GM23338 (cell line): ENCODE measurements at regions not wholly inside any gene's neighbourhood (a gene's known extent, or its start where the extent isn't known, plus 50 kb on each side); places are given as distances from the start of the nearest gene placed in this dataset.

Experiments used
- ATAC-seq: fragments of 200-7000 bp; cut with Tn5 transposase; 3 replicates; pipeline ENCODE4 v1.9.1; 2020
- DNase-seq: peaks from one replicate; pipeline ENCODE4 v3.0.0-alpha.2; 2015; ENCODE audit warnings: low spot score
- H2AFZ ChIP-seq: fragments of 200-600 bp; sonication (generic); 2 replicates; pipeline ENCODE4 v1.8.0; 2016; ENCODE audit warnings: antibody characterized with exemption, mild to moderate bottlenecking, moderate library complexity
- H3F3A ChIP-seq: fragments of 200-600 bp; sonication (generic); replicated peaks from 2 replicates; pipeline ENCODE4 v1.8.0; 2017; ENCODE audit warnings: antibody characterized with exemption, mixed run types, low read depth
- H3K27ac ChIP-seq: fragments of 200-600 bp; sonication (generic); 2 replicates; pipeline ENCODE4 v1.6.1; 2016; ENCODE audit warnings: low read depth
- H3K27me3 ChIP-seq: fragments of 200-600 bp; sonication (generic); 2 replicates; pipeline ENCODE4 v1.8.0; 2016; ENCODE audit warnings: mild to moderate bottlenecking, mixed run types, moderate library complexity; ENCODE audit not compliant: insufficient read depth
- H3K36me3 ChIP-seq: fragments of 200-600 bp; sonication (generic); 2 replicates; pipeline ENCODE4 v1.8.0; 2016; ENCODE audit warnings: mild to moderate bottlenecking; ENCODE audit not compliant: insufficient read depth
- H3K4me1 ChIP-seq: fragments of 200-600 bp; sonication (generic); 2 replicates; pipeline ENCODE4 v1.8.0; 2016; ENCODE audit warnings: mild to moderate bottlenecking, moderate library complexity; ENCODE audit not compliant: insufficient read depth
- H3K4me2 ChIP-seq: fragments of 200-600 bp; sonication (generic); 2 replicates; pipeline ENCODE4 v1.7.1; 2017; ENCODE audit warnings: mixed run types
- H3K4me3 ChIP-seq: fragments of 200-600 bp; sonication (generic); 2 replicates; pipeline ENCODE4 v1.6.1; 2016; ENCODE audit warnings: mixed run types
- H3K79me2 ChIP-seq: fragments of 200-600 bp; sonication (generic); replicated peaks from 2 replicates; pipeline ENCODE4 v1.8.0; 2017; ENCODE audit warnings: mild to moderate bottlenecking; ENCODE audit not compliant: insufficient read depth
- H3K9me2 ChIP-seq: fragments of 200-600 bp; sonication (generic); 2 replicates; pipeline ENCODE4 v1.8.0; 2017; ENCODE audit not compliant: insufficient read depth
- H4K20me1 ChIP-seq: fragments of 200-600 bp; sonication (generic); replicated peaks from 2 replicates; pipeline ENCODE4 v1.8.0; 2017; ENCODE audit warnings: mild to moderate bottlenecking; ENCODE audit not compliant: insufficient read depth
- H3K27ac Mint-ChIP-seq: 2 replicates; pipeline ENCODE4 v1.8.0; 2020; ENCODE audit warnings: inconsistent platforms, mild to moderate bottlenecking, moderate library complexity, mixed read lengths
- H3K27me3 Mint-ChIP-seq: 3 replicates; pipeline ENCODE4 v1.8.0; 2022; ENCODE audit warnings: low read depth, mild to moderate bottlenecking, moderate library complexity, mixed read lengths, inconsistent platforms; ENCODE audit not compliant: insufficient read depth, poor library complexity
- H3K36me3 Mint-ChIP-seq: 3 replicates; pipeline ENCODE4 v1.8.0; 2021; ENCODE audit warnings: low read depth, mild to moderate bottlenecking, inconsistent platforms, moderate library complexity, mixed read lengths
- H3K4me1 Mint-ChIP-seq: 3 replicates; pipeline ENCODE4 v1.8.0; 2020; ENCODE audit warnings: mild to moderate bottlenecking, inconsistent platforms, mixed read lengths
- H3K4me3 Mint-ChIP-seq: 3 replicates; pipeline ENCODE4 v1.8.0; 2021; ENCODE audit warnings: moderate library complexity, mild to moderate bottlenecking, inconsistent platforms, mixed read lengths
- H3K9me3 Mint-ChIP-seq: 3 replicates; pipeline ENCODE4 v1.8.0; 2020; ENCODE audit warnings: moderate library complexity, mild to moderate bottlenecking, inconsistent platforms, mixed read lengths
- CREB1 ChIP-seq: fragments of 250-450 bp; sonication (Bioruptor Pico); IDR thresholded peaks from 2 replicates; pipeline ENCODE4 v1.5.0; 2020; ENCODE audit warnings: low read depth, mild to moderate bottlenecking, moderate library complexity
- NANOG ChIP-seq: IDR thresholded peaks from 2 replicates; pipeline ENCODE4 v1.6.1; 2016; ENCODE audit warnings: antibody characterized with exemption, borderline replicate concordance
- POLR2AphosphoS5 ChIP-seq: IDR thresholded peaks from 2 replicates; pipeline ENCODE4 v1.6.1; 2016; ENCODE audit warnings: antibody characterized with exemption, low read depth
- ZNF114 ChIP-seq: fragments of 250-450 bp; sonication (Bioruptor Pico); IDR thresholded peaks from 2 replicates; pipeline ENCODE4 v1.5.0; 2020; ENCODE audit warnings: mild to moderate bottlenecking, moderate library complexity
- ZNF331 ChIP-seq: fragments of 250-450 bp; sonication (Bioruptor Pico); IDR thresholded peaks from 2 replicates; pipeline ENCODE4 v1.5.0; 2020; ENCODE audit warnings: low read depth, mild to moderate bottlenecking, moderate library complexity
- TF ChIP-seq, protein P1 (sequence below): IDR thresholded peaks from one replicate; pipeline ENCODE4 v1.6.1; 2018; ENCODE audit warnings: antibody characterized with exemption; ENCODE audit not compliant: unreplicated experiment
- TF ChIP-seq, protein P2 (sequence below): IDR thresholded peaks from 2 replicates; pipeline ENCODE4 v1.6.1; 2016; ENCODE audit warnings: antibody characterized with exemption
- TF ChIP-seq, protein P3 (sequence below), 2 experiments: fragments of 200-600 bp in 1 of 2; sonication (generic) in 1 of 2; conservative IDR thresholded peaks; 2 replicates each; pipeline versions ENCODE4 v1.5.1 to v1.6.1; 2016 to 2017; ENCODE audit warnings: antibody characterized with exemption in 2 of 2, low read depth in 2 of 2, mild to moderate bottlenecking in 2 of 2, moderate library complexity in 1 of 2
- TF ChIP-seq, protein P4 (sequence below): fragments of 250-450 bp; sonication (Bioruptor Pico); IDR thresholded peaks from 2 replicates; pipeline ENCODE4 v1.5.0; 2020; ENCODE audit warnings: mild to moderate bottlenecking, moderate library complexity

DNA sequence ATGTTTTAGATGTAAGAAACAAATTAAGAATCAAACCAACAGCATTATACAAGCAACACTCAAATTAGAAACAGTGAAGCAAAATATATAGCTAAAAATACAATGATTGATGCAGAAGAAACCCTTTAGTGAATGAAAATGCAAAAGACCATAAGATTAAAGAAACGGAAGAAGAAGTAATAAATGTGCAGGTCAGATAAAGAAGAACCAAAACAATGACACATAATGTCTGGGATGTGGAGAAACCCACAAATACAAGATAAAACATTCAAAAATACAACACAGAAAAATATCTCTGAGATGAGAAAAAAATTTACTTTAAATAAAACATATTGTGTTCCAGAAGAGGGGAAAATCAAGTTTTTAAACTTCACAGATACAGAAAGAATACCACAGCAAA is 73.4 kb upstream of the AVPR1A start (continued):
- TF ChIP-seq NANOG, result no peak
- TF ChIP-seq, protein P1, sequence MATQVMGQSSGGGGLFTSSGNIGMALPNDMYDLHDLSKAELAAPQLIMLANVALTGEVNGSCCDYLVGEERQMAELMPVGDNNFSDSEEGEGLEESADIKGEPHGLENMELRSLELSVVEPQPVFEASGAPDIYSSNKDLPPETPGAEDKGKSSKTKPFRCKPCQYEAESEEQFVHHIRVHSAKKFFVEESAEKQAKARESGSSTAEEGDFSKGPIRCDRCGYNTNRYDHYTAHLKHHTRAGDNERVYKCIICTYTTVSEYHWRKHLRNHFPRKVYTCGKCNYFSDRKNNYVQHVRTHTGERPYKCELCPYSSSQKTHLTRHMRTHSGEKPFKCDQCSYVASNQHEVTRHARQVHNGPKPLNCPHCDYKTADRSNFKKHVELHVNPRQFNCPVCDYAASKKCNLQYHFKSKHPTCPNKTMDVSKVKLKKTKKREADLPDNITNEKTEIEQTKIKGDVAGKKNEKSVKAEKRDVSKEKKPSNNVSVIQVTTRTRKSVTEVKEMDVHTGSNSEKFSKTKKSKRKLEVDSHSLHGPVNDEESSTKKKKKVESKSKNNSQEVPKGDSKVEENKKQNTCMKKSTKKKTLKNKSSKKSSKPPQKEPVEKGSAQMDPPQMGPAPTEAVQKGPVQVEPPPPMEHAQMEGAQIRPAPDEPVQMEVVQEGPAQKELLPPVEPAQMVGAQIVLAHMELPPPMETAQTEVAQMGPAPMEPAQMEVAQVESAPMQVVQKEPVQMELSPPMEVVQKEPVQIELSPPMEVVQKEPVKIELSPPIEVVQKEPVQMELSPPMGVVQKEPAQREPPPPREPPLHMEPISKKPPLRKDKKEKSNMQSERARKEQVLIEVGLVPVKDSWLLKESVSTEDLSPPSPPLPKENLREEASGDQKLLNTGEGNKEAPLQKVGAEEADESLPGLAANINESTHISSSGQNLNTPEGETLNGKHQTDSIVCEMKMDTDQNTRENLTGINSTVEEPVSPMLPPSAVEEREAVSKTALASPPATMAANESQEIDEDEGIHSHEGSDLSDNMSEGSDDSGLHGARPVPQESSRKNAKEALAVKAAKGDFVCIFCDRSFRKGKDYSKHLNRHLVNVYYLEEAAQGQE, result no peak

DNA sequence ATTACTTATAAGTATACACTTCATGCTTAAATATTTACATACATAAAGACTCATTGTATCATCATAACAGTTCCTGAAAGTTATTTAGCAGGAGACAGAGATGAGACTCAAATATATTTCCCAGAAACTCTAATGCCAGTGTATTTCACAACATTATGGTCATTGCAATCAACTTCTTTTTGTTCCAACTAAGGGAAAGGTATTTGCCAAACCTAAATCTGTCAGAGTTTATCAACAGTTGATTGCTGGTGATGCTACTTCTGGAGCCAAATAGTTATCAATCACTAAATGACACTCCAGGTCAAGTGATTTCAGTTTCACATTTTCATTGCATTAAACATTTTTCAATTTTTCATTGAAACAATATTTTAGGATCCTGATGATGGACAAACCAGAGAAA is 72.1 kb upstream of the AVPR1A start:
- H3K27ac ChIP-seq, result no peak overlapping the region
- H3F3A ChIP-seq, result no peaks in the 10 kb centered on the region
- no peak for DNase-seq
- ATAC-seq, result no peak
- H3K27ac Mint-ChIP-seq, result no peak overlapping the region
- H4K20me1 ChIP-seq, result no peaks in the 10 kb centered on the region
- H3K4me1 Mint-ChIP-seq, result peaks cover 11% of the 10 kb centered on the region; the same call in 2 of the 3 replicates
- H3K4me3 ChIP-seq, result no peak overlapping the region
- H3K9me2 ChIP-seq, result no peaks in the 10 kb centered on the region
- no peaks in the 10 kb centered on the region for H3K36me3 Mint-ChIP-seq
- no peak overlapping the region for H3K4me3 Mint-ChIP-seq
- H3K79me2 ChIP-seq, result no peaks in the 10 kb centered on the region
- no peaks in the 10 kb centered on the region for H3K36me3 ChIP-seq
- H3K4me2 ChIP-seq, result no peak overlapping the region
- peaks cover 4% of the 10 kb centered on the region for H3K27me3 Mint-ChIP-seq
- no peak overlapping the region for H2AFZ ChIP-seq
- H3K9me3 Mint-ChIP-seq, result no peaks in the 10 kb centered on the region
- H3K27me3 ChIP-seq, result no peaks in the 10 kb centered on the region
- no peaks in the 10 kb centered on the region; the same call in 1 of the 2 replicates for H3K4me1 ChIP-seq
- TF ChIP-seq, protein P2, sequence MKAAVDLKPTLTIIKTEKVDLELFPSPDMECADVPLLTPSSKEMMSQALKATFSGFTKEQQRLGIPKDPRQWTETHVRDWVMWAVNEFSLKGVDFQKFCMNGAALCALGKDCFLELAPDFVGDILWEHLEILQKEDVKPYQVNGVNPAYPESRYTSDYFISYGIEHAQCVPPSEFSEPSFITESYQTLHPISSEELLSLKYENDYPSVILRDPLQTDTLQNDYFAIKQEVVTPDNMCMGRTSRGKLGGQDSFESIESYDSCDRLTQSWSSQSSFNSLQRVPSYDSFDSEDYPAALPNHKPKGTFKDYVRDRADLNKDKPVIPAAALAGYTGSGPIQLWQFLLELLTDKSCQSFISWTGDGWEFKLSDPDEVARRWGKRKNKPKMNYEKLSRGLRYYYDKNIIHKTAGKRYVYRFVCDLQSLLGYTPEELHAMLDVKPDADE, result no peak
- TF ChIP-seq POLR2AphosphoS5, result no peak
- no peak for TF ChIP-seq CREB1
- TF ChIP-seq, protein P3, sequence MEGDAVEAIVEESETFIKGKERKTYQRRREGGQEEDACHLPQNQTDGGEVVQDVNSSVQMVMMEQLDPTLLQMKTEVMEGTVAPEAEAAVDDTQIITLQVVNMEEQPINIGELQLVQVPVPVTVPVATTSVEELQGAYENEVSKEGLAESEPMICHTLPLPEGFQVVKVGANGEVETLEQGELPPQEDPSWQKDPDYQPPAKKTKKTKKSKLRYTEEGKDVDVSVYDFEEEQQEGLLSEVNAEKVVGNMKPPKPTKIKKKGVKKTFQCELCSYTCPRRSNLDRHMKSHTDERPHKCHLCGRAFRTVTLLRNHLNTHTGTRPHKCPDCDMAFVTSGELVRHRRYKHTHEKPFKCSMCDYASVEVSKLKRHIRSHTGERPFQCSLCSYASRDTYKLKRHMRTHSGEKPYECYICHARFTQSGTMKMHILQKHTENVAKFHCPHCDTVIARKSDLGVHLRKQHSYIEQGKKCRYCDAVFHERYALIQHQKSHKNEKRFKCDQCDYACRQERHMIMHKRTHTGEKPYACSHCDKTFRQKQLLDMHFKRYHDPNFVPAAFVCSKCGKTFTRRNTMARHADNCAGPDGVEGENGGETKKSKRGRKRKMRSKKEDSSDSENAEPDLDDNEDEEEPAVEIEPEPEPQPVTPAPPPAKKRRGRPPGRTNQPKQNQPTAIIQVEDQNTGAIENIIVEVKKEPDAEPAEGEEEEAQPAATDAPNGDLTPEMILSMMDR (conservative IDR thresholded peaks at IDR 0.05; ENCODE audit: low read depth in 2 of 2), result no peak
- TF ChIP-seq, protein P1, result no peak
- TF ChIP-seq NANOG, result no peak
- no peak for TF ChIP-seq ZNF114 (CRISPR knock-in tag)
- TF ChIP-seq, protein P4, sequence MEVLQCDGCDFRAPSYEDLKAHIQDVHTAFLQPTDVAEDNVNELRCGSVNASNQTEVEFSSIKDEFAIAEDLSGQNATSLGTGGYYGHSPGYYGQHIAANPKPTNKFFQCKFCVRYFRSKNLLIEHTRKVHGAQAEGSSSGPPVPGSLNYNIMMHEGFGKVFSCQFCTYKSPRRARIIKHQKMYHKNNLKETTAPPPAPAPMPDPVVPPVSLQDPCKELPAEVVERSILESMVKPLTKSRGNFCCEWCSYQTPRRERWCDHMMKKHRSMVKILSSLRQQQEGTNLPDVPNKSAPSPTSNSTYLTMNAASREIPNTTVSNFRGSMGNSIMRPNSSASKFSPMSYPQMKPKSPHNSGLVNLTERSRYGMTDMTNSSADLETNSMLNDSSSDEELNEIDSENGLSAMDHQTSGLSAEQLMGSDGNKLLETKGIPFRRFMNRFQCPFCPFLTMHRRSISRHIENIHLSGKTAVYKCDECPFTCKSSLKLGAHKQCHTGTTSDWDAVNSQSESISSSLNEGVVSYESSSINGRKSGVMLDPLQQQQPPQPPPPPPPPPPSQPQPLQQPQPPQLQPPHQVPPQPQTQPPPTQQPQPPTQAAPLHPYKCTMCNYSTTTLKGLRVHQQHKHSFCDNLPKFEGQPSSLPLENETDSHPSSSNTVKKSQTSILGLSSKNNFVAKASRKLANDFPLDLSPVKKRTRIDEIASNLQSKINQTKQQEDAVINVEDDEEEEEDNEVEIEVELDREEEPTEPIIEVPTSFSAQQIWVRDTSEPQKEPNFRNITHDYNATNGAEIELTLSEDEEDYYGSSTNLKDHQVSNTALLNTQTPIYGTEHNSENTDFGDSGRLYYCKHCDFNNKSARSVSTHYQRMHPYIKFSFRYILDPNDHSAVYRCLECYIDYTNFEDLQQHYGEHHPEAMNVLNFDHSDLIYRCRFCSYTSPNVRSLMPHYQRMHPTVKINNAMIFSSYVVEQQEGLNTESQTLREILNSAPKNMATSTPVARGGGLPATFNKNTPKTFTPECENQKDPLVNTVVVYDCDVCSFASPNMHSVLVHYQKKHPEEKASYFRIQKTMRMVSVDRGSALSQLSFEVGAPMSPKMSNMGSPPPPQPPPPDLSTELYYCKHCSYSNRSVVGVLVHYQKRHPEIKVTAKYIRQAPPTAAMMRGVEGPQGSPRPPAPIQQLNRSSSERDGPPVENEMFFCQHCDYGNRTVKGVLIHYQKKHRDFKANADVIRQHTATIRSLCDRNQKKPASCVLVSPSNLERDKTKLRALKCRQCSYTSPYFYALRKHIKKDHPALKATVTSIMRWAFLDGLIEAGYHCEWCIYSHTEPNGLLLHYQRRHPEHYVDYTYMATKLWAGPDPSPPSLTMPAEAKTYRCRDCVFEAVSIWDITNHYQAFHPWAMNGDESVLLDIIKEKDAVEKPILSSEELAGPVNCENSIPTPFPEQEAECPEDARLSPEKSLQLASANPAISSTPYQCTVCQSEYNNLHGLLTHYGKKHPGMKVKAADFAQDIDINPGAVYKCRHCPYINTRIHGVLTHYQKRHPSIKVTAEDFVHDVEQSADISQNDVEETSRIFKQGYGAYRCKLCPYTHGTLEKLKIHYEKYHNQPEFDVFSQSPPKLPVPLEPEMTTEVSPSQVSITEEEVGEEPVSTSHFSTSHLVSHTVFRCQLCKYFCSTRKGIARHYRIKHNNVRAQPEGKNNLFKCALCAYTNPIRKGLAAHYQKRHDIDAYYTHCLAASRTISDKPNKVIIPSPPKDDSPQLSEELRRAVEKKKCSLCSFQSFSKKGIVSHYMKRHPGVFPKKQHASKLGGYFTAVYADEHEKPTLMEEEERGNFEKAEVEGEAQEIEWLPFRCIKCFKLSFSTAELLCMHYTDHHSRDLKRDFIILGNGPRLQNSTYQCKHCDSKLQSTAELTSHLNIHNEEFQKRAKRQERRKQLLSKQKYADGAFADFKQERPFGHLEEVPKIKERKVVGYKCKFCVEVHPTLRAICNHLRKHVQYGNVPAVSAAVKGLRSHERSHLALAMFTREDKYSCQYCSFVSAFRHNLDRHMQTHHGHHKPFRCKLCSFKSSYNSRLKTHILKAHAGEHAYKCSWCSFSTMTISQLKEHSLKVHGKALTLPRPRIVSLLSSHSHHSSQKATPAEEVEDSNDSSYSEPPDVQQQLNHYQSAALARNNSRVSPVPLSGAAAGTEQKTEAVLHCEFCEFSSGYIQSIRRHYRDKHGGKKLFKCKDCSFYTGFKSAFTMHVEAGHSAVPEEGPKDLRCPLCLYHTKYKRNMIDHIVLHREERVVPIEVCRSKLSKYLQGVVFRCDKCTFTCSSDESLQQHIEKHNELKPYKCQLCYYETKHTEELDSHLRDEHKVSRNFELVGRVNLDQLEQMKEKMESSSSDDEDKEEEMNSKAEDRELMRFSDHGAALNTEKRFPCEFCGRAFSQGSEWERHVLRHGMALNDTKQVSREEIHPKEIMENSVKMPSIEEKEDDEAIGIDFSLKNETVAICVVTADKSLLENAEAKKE (CRISPR knock-in tag), result no peak
- TF ChIP-seq ZNF331 (CRISPR knock-in tag), result no peak
